NCI-H2227 (cell line): ENCODE measurements at regions not wholly inside any gene's neighbourhood (a gene's known extent, or its start where the extent isn't known, plus 50 kb on each side); places are given as distances from the start of the nearest gene placed in this dataset.

Experiments used
- DNase-seq: peaks from one replicate; lab custom pipeline; 2025; ENCODE audit not compliant: unreplicated experiment; lab: John Stamatoyannopoulos, UW

- DNase-seq, result no peak
Measured at GRCh38 chr18:1914489-1914888, 656.8 kb downstream of the METTL4 start.

GRCh38 chr18:1916869-1917523, 654.3 kb downstream of the METTL4 start:
- no peak for DNase-seq

- no peak for DNase-seq
Measured at GRCh38 chr18:1917569-1917968, 653.7 kb downstream of the METTL4 start.

- no peak for DNase-seq
Measured at GRCh38 chr18:1922066-1922465, 649.2 kb downstream of the METTL4 start.

GRCh38 chr18:1928711-1929110, 642.6 kb downstream of the METTL4 start:
- DNase-seq, result no peak

- DNase-seq, result no peak
Measured at GRCh38 chr18:1929720-1930119, 641.6 kb downstream of the METTL4 start.

GRCh38 chr18:1930291-1931270, 640.7 kb downstream of the METTL4 start:
- DNase-seq, result no peak

GRCh38 chr18:1952486-1952885, 618.8 kb downstream of the METTL4 start:
- DNase-seq, result no peak

- no peak for DNase-seq
Measured at GRCh38 chr18:1954583-1955312, 616.6 kb downstream of the METTL4 start.

- no peak for DNase-seq
Measured at GRCh38 chr18:1958798-1959197, 612.5 kb downstream of the METTL4 start.

GRCh38 chr18:1965016-1965415, 606.3 kb downstream of the METTL4 start:
- DNase-seq, result no peak

- DNase-seq, result no peak
Measured at GRCh38 chr18:1965541-1965940, 605.8 kb downstream of the METTL4 start.

GRCh38 chr18:1968801-1969498, 602.4 kb downstream of the METTL4 start:
- no peak for DNase-seq

GRCh38 chr18:1976484-1976883, 594.8 kb downstream of the METTL4 start:
- DNase-seq, result no peak

- DNase-seq, result no peak
Measured at GRCh38 chr18:1982056-1982455, 589.2 kb downstream of the METTL4 start.

- no peak for DNase-seq
Measured at GRCh38 chr18:1983746-1984515, 587.4 kb downstream of the METTL4 start.

GRCh38 chr18:1993866-1994265, 577.4 kb downstream of the METTL4 start:
- no peak for DNase-seq

- no peak for DNase-seq
Measured at GRCh38 chr18:1994471-1994870, 576.8 kb downstream of the METTL4 start.

GRCh38 chr18:1995041-1995612, 576.2 kb downstream of the METTL4 start:
- no peak for DNase-seq

- DNase-seq, result no peak
Measured at GRCh38 chr18:1998121-1998520, 573.2 kb downstream of the METTL4 start.
